GM23248 (cell line): ENCODE measurements at regions not wholly inside any gene's neighbourhood (a gene's known extent, or its start where the extent isn't known, plus 50 kb on each side); places are given as distances from the start of the nearest gene placed in this dataset.

ENCODE experiments used
- DNase-seq: peaks from one replicate; pipeline ENCODE4 v3.0.0-alpha.2; 2015
- H2AFZ ChIP-seq: fragments of 200-600 bp; sonication (generic); 2 replicates; pipeline ENCODE4 v1.6.1; 2016; ENCODE audit warnings: antibody characterized with exemption
- H3F3A ChIP-seq: fragments of 200-600 bp; sonication (generic); 2 replicates; pipeline ENCODE4 v1.6.1; 2016; ENCODE audit warnings: mild to moderate bottlenecking, antibody characterized with exemption, mixed run types; ENCODE audit not compliant: insufficient read depth
- H3K27ac ChIP-seq: fragments of 200-600 bp; sonication (generic); 2 replicates; pipeline ENCODE4 v1.5.1; 2016; ENCODE audit warnings: mild to moderate bottlenecking
- H3K27me3 ChIP-seq: fragments of 200-600 bp; sonication (generic); replicated peaks from 2 replicates; pipeline ENCODE4 v1.6.1; 2016; ENCODE audit warnings: mild to moderate bottlenecking; ENCODE audit not compliant: insufficient read depth
- H3K36me3 ChIP-seq: fragments of 200-600 bp; sonication (generic); 2 replicates; pipeline ENCODE4 v1.6.1; 2016; ENCODE audit warnings: low read depth, mild to moderate bottlenecking
- H3K4me1 ChIP-seq: fragments of 200-600 bp; sonication (generic); 2 replicates; pipeline ENCODE4 v1.6.1; 2016; ENCODE audit warnings: mild to moderate bottlenecking; ENCODE audit not compliant: insufficient read depth
- H3K4me2 ChIP-seq: fragments of 200-600 bp; sonication (generic); one replicate; pipeline ENCODE4 v1.6.1; 2016; ENCODE audit warnings: mild to moderate bottlenecking; ENCODE audit not compliant: unreplicated experiment
- H3K4me3 ChIP-seq: fragments of 200-600 bp; sonication (generic); 2 replicates; pipeline ENCODE4 v1.5.1; 2016; ENCODE audit warnings: mild to moderate bottlenecking
- H3K79me2 ChIP-seq: fragments of 200-600 bp; sonication (generic); 2 replicates; pipeline ENCODE4 v1.6.1; 2016; ENCODE audit warnings: mild to moderate bottlenecking; ENCODE audit not compliant: insufficient read depth
- H3K9ac ChIP-seq: fragments of 200-600 bp; sonication (generic); 2 replicates; pipeline ENCODE4 v1.6.1; 2016; ENCODE audit warnings: mild to moderate bottlenecking
- H3K9me2 ChIP-seq: fragments of 200-600 bp; sonication (generic); 2 replicates; pipeline ENCODE4 v1.6.1; 2016; ENCODE audit warnings: mixed run types, mild to moderate bottlenecking, moderate library complexity; ENCODE audit not compliant: insufficient read depth
- H3K9me3 ChIP-seq: fragments of 200-600 bp; sonication (generic); one replicate; pipeline ENCODE4 v1.6.1; 2017; ENCODE audit warnings: low read depth
- H4K20me1 ChIP-seq: fragments of 200-600 bp; sonication (generic); 2 replicates; pipeline ENCODE4 v1.6.0; 2016; ENCODE audit not compliant: insufficient read depth
- EZH2 ChIP-seq: fragments of 200-600 bp; sonication (generic); IDR thresholded peaks from 2 replicates; pipeline ENCODE4 v1.6.1; 2018; ENCODE audit warnings: antibody characterized with exemption, mild to moderate bottlenecking; ENCODE audit not compliant: insufficient read depth, poor library complexity, severe bottlenecking
- EZH2phosphoT487 ChIP-seq: fragments of 200-600 bp; sonication (generic); IDR thresholded peaks from 2 replicates; pipeline ENCODE4 v1.6.1; 2018; ENCODE audit warnings: antibody characterized with exemption, moderate library complexity, mild to moderate bottlenecking, low read depth; ENCODE audit not compliant: insufficient read depth
- WGBS, 2 experiments: methylation state at CpG; one replicate each; pipeline ENCODE4 v1.1.6; 2015 to 2017; ENCODE audit warnings: low lambda C conversion rate in 2 of 2, low coverage in 1 of 2; ENCODE audit errors: missing lambda C conversion rate in 2 of 2; 5-methylcytosine and 5-hydroxymethylcytosine counted together
- in situ Hi-C: fragments of 300-500 bp; cut with MboI; formaldehyde crosslinking; loops from 2 replicates; pipeline ENCODE4 v1.15.0; 2020

- in situ Hi-C loops = no loop called here
- no peak overlapping the region for H3K4me2 ChIP-seq
- H2AFZ ChIP-seq = no peak overlapping the region
- peaks cover 17% of the 10 kb centered on the region for H3F3A ChIP-seq
- 0 to 12% methylated on average over 1 of the region's 1 CpG for WGBS, 2 experiments
- no peaks in the 10 kb centered on the region for H3K36me3 ChIP-seq
- TF ChIP-seq EZH2 (no peak), EZH2phosphoT487 (0 out of 2 replicates have a peak, but pooled peaks have one; percentile 34)
- no peak overlapping the region for H3K4me3 ChIP-seq
- H3K27ac ChIP-seq = no peak overlapping the region
- no peaks in the 10 kb centered on the region for H3K79me2 ChIP-seq
- H4K20me1 ChIP-seq = no peaks in the 10 kb centered on the region
- DNase-seq = peak; percentile 61
- H3K27me3 ChIP-seq = no peaks in the 10 kb centered on the region
- H3K9me2 ChIP-seq = no peaks in the 10 kb centered on the region
- peaks cover 26% of the 10 kb centered on the region for H3K4me1 ChIP-seq
- no peaks in the 10 kb centered on the region for H3K9me3 ChIP-seq
- H3K9ac ChIP-seq = no peak overlapping the region
Observed at GRCh38 chr12:58433959-58434358, 486.3 kb downstream of the LRIG3 start.

GRCh38 chr12:58434726-58435125 lies 485.6 kb downstream of the LRIG3 start:
- Histone ChIP-seq H3K4me2 (no peak overlapping the region), H3K4me1 (peaks cover 26% of the 10 kb centered on the region), H3K9ac (no peak overlapping the region), H3K36me3 (no peaks in the 10 kb centered on the region), H2AFZ (no peak overlapping the region), H3K9me3 (no peaks in the 10 kb centered on the region), H4K20me1 (no peaks in the 10 kb centered on the region), H3K79me2 (no peaks in the 10 kb centered on the region), H3K4me3 (no peak overlapping the region), H3K27me3 (no peaks in the 10 kb centered on the region), H3K9me2 (no peaks in the 10 kb centered on the region), H3K27ac (no peak overlapping the region), H3F3A (peaks cover 17% of the 10 kb centered on the region)
- in situ Hi-C loops = no loop called here
- TF ChIP-seq EZH2 (no peak), EZH2phosphoT487 (no peak)
- DNase-seq = no peak

GRCh38 chr12:58435647-58436046 lies 484.7 kb downstream of the LRIG3 start:
- in situ Hi-C loops = no loop called here
- TF ChIP-seq EZH2 (no peak), EZH2phosphoT487 (no peak)
- no peak overlapping the region for H3K4me2 ChIP-seq
- no peak overlapping the region for H3K4me3 ChIP-seq
- no peak overlapping the region for H3K27ac ChIP-seq
- H3K79me2 ChIP-seq = no peaks in the 10 kb centered on the region
- WGBS, 2 experiments = 99 to 100% methylated on average over 2 of the region's 2 CpGs
- H3F3A ChIP-seq = peaks cover 17% of the 10 kb centered on the region
- H3K9me2 ChIP-seq = no peaks in the 10 kb centered on the region
- H3K27me3 ChIP-seq = no peaks in the 10 kb centered on the region
- H4K20me1 ChIP-seq = no peaks in the 10 kb centered on the region
- no peaks in the 10 kb centered on the region for H3K9me3 ChIP-seq
- H3K4me1 ChIP-seq = peaks cover 26% of the 10 kb centered on the region
- H2AFZ ChIP-seq = no peak overlapping the region
- H3K9ac ChIP-seq = no peak overlapping the region
- no peak for DNase-seq
- no peaks in the 10 kb centered on the region for H3K36me3 ChIP-seq

GRCh38 chr12:58441483-58441882 lies 478.8 kb downstream of the LRIG3 start:
- H3K4me1 ChIP-seq = no peaks in the 10 kb centered on the region
- no peak overlapping the region for H3K4me2 ChIP-seq
- no peaks in the 10 kb centered on the region for H3F3A ChIP-seq
- H2AFZ ChIP-seq = no peak overlapping the region
- no peak for TF ChIP-seq EZH2phosphoT487
- no peaks in the 10 kb centered on the region for H3K27me3 ChIP-seq
- H3K27ac ChIP-seq = no peak overlapping the region
- no peaks in the 10 kb centered on the region for H4K20me1 ChIP-seq
- no peaks in the 10 kb centered on the region for H3K9me3 ChIP-seq
- no peaks in the 10 kb centered on the region for H3K36me3 ChIP-seq
- in situ Hi-C loops = no loop called here
- DNase-seq = no peak
- no peak overlapping the region for H3K4me3 ChIP-seq
- H3K9ac ChIP-seq = no peak overlapping the region
- WGBS, 2 experiments = 89 to 91% methylated on average over 2 of the region's 2 CpGs
- no peaks in the 10 kb centered on the region for H3K9me2 ChIP-seq
- no peaks in the 10 kb centered on the region for H3K79me2 ChIP-seq

GRCh38 chr12:58443273-58443980 lies 476.9 kb downstream of the LRIG3 start:
- DNase-seq = peak; percentile 48
- H3K4me2 ChIP-seq = no peak overlapping the region
- H3K36me3 ChIP-seq = no peaks in the 10 kb centered on the region
- no peaks in the 10 kb centered on the region for H3K27me3 ChIP-seq
- in situ Hi-C loops = no loop called here
- no peak overlapping the region for H3K9ac ChIP-seq
- H3F3A ChIP-seq = no peaks in the 10 kb centered on the region
- H3K9me2 ChIP-seq = no peaks in the 10 kb centered on the region
- H2AFZ ChIP-seq = no peak overlapping the region
- no peak overlapping the region for H3K27ac ChIP-seq
- no peaks in the 10 kb centered on the region for H4K20me1 ChIP-seq
- no peaks in the 10 kb centered on the region for H3K4me1 ChIP-seq
- H3K4me3 ChIP-seq = no peak overlapping the region
- TF ChIP-seq EZH2 (no peak), EZH2phosphoT487 (no peak)
- no peaks in the 10 kb centered on the region for H3K79me2 ChIP-seq
- no peaks in the 10 kb centered on the region for H3K9me3 ChIP-seq
